CD4-positive, CD25-positive, alpha-beta regulatory T cell (primary cell): ENCODE measurements at regions not wholly inside any gene's neighbourhood (a gene's known extent, or its start where the extent isn't known, plus 50 kb on each side); places are given as distances from the start of the nearest gene placed in this dataset.

Source experiments
- ATAC-seq, 2 donors: fragments of 150-1000 bp; cut with Tn5 transposase; one replicate each; pipeline ENCODE4 v1.10.0; 2021; ENCODE audit warnings: low read depth in 2 of 2, moderate number of reproducible peaks in 2 of 2, moderate library complexity in 1 of 2
- DNase-seq, 3 donors: peaks; one replicate each; pipeline versions ENCODE4 v3.0.0 to v3.0.0-alpha.2; 2012 to 2022; ENCODE audit warnings: mixed read lengths in 1 of 3
- H3K27ac ChIP-seq: one replicate; pipeline ENCODE4 v1.7.0; 2013; ENCODE audit warnings: mild to moderate bottlenecking, low read length; ENCODE audit not compliant: insufficient read depth, poor library complexity, severe bottlenecking
- H3K27me3 ChIP-seq: one replicate; pipeline ENCODE4 v1.7.0; 2013; ENCODE audit warnings: low read length; ENCODE audit not compliant: control insufficient read depth, insufficient read depth
- H3K36me3 ChIP-seq: one replicate; pipeline ENCODE4 v1.7.0; 2013; ENCODE audit warnings: mild to moderate bottlenecking, low read length, moderate library complexity; ENCODE audit not compliant: control insufficient read depth, insufficient read depth
- H3K4me1 ChIP-seq: 2 replicates; pipeline ENCODE4 v1.7.0; 2013; ENCODE audit warnings: mild to moderate bottlenecking, low read length; ENCODE audit not compliant: insufficient read depth, control insufficient read depth, poor library complexity, severe bottlenecking
- H3K4me3 ChIP-seq: one replicate; pipeline ENCODE4 v1.7.0; 2013; ENCODE audit warnings: low read depth, mild to moderate bottlenecking, low read length, moderate library complexity
- H3K9me3 ChIP-seq, 2 experiments: 1 replicate in 1 of 2; 2 replicates in 1 of 2; pipeline ENCODE4 v1.7.0; 2013; ENCODE audit warnings: low read length in 2 of 2, mild to moderate bottlenecking in 1 of 2, moderate library complexity in 1 of 2; ENCODE audit not compliant: control insufficient read depth in 2 of 2
- H3K27ac Mint-ChIP-seq, 3 donors: one replicate each; pipeline ENCODE4 v1.8.0; 2020 to 2022; ENCODE audit warnings: mild to moderate bottlenecking in 3 of 3, mixed read lengths in 3 of 3, moderate library complexity in 2 of 3
- H3K27me3 Mint-ChIP-seq: one replicate; pipeline ENCODE4 v1.8.0; 2022; ENCODE audit warnings: mild to moderate bottlenecking, mixed read lengths
- H3K36me3 Mint-ChIP-seq: one replicate; pipeline ENCODE4 v1.8.0; 2020; ENCODE audit warnings: mixed read lengths
- H3K4me1 Mint-ChIP-seq, 4 donors: one replicate each; pipeline ENCODE4 v1.8.0; 2020 to 2022; ENCODE audit warnings: mixed read lengths in 4 of 4, mild to moderate bottlenecking in 1 of 4
- H3K4me3 Mint-ChIP-seq, 4 donors: one replicate each; pipeline ENCODE4 v1.8.0; 2020 to 2022; ENCODE audit warnings: mild to moderate bottlenecking in 4 of 4, mixed read lengths in 4 of 4, moderate library complexity in 3 of 4
- H3K9me3 Mint-ChIP-seq, 7 donors: one replicate each; pipeline ENCODE4 v1.8.0; 2020 to 2022; ENCODE audit warnings: mixed read lengths in 7 of 7, mild to moderate bottlenecking in 3 of 7, moderate library complexity in 2 of 7

GRCh38 chr2:237256887-237257286 lies 157.1 kb downstream of the COL6A3 start:
- H3K9me3 ChIP-seq, result no peaks in the 10 kb centered on the region
- peaks cover 4% of the 10 kb centered on the region for H3K27me3 ChIP-seq
- no peak for DNase-seq
- H3K4me3 ChIP-seq, result no peak overlapping the region
- Mint-ChIP-seq H3K4me3 (no peak overlapping the region), H3K9me3 (peaks cover 0 to 2% (median 0%) of the 10 kb centered on the region in 7 donors), H3K27me3 (peaks cover 7% of the 10 kb centered on the region), H3K36me3 (no peaks in the 10 kb centered on the region), H3K27ac (no peak overlapping the region), H3K4me1 (no peaks in the 10 kb centered on the region)
- H3K4me1 ChIP-seq, result no peaks in the 10 kb centered on the region
- no peaks in the 10 kb centered on the region for H3K36me3 ChIP-seq
- H3K27ac ChIP-seq, result no peak overlapping the region
- ATAC-seq, result no peak

- Histone ChIP-seq H3K4me1 (no peaks in the 10 kb centered on the region), H3K36me3 (no peaks in the 10 kb centered on the region), H3K4me3 (no peak overlapping the region), H3K9me3 (no peaks in the 10 kb centered on the region), H3K27me3 (peaks cover 4% of the 10 kb centered on the region), H3K27ac (no peak overlapping the region)
- no peak overlapping the region for H3K27ac Mint-ChIP-seq
- H3K27me3 Mint-ChIP-seq, result peaks cover 7% of the 10 kb centered on the region
- H3K4me1 Mint-ChIP-seq, result no peaks in the 10 kb centered on the region
- H3K4me3 Mint-ChIP-seq, result no peak overlapping the region
- no peak for DNase-seq
- peaks cover 0 to 2% (median 0%) of the 10 kb centered on the region in 7 donors for H3K9me3 Mint-ChIP-seq
- ATAC-seq, result no peak
- H3K36me3 Mint-ChIP-seq, result no peaks in the 10 kb centered on the region
Observed at GRCh38 chr2:237257471-237257951, 156.5 kb downstream of the COL6A3 start.

GRCh38 chr2:237258116-237258515 lies 155.8 kb downstream of the COL6A3 start:
- peaks cover 7% of the 10 kb centered on the region for H3K27me3 Mint-ChIP-seq
- ATAC-seq (no peak), DNase-seq (no peak)
- no peak overlapping the region for H3K4me3 Mint-ChIP-seq
- Histone ChIP-seq H3K9me3 (no peaks in the 10 kb centered on the region), H3K27ac (no peak overlapping the region), H3K4me3 (no peak overlapping the region), H3K4me1 (no peaks in the 10 kb centered on the region), H3K27me3 (peaks cover 4% of the 10 kb centered on the region), H3K36me3 (no peaks in the 10 kb centered on the region)
- H3K9me3 Mint-ChIP-seq, result peaks cover 0 to 2% (median 0%) of the 10 kb centered on the region in 7 donors
- no peaks in the 10 kb centered on the region for H3K4me1 Mint-ChIP-seq
- H3K36me3 Mint-ChIP-seq, result no peaks in the 10 kb centered on the region
- H3K27ac Mint-ChIP-seq, result no peak overlapping the region

GRCh38 chr2:237258615-237259014 lies 155.3 kb downstream of the COL6A3 start:
- peaks cover 4% of the 10 kb centered on the region for H3K27me3 ChIP-seq
- ATAC-seq, result no peak
- no peak overlapping the region for H3K4me3 Mint-ChIP-seq
- no peak overlapping the region for H3K4me3 ChIP-seq
- no peaks in the 10 kb centered on the region for H3K4me1 ChIP-seq
- DNase-seq, result no peak
- peaks cover 0 to 2% (median 0%) of the 10 kb centered on the region in 7 donors for H3K9me3 Mint-ChIP-seq
- no peaks in the 10 kb centered on the region for H3K36me3 ChIP-seq
- H3K27ac ChIP-seq, result no peak overlapping the region
- no peaks in the 10 kb centered on the region for H3K36me3 Mint-ChIP-seq
- H3K27me3 Mint-ChIP-seq, result peaks cover 7% of the 10 kb centered on the region
- no peak overlapping the region for H3K27ac Mint-ChIP-seq
- no peaks in the 10 kb centered on the region for H3K4me1 Mint-ChIP-seq
- H3K9me3 ChIP-seq, result no peaks in the 10 kb centered on the region

- Histone ChIP-seq H3K4me3 (no peak overlapping the region), H3K27ac (no peak overlapping the region), H3K9me3 (no peaks in the 10 kb centered on the region), H3K36me3 (no peaks in the 10 kb centered on the region), H3K27me3 (peaks cover 6% of the 10 kb centered on the region), H3K4me1 (no peaks in the 10 kb centered on the region)
- H3K36me3 Mint-ChIP-seq, result no peaks in the 10 kb centered on the region
- peaks cover 7% of the 10 kb centered on the region for H3K27me3 Mint-ChIP-seq
- ATAC-seq (no peak), DNase-seq (no peak)
- no peak overlapping the region for H3K4me3 Mint-ChIP-seq
- no peaks in the 10 kb centered on the region for H3K4me1 Mint-ChIP-seq
- H3K27ac Mint-ChIP-seq, result no peak overlapping the region
- H3K9me3 Mint-ChIP-seq, result peaks cover 0 to 2% (median 0%) of the 10 kb centered on the region in 7 donors
Observed at GRCh38 chr2:237259201-237259600, 154.8 kb downstream of the COL6A3 start.

- H3K27me3 ChIP-seq, result peaks cover 9% of the 10 kb centered on the region
- Mint-ChIP-seq H3K36me3 (no peaks in the 10 kb centered on the region), H3K27ac (no peak overlapping the region), H3K27me3 (peaks cover 7% of the 10 kb centered on the region), H3K4me3 (no peak overlapping the region), H3K4me1 (no peaks in the 10 kb centered on the region), H3K9me3 (peaks cover 0 to 2% (median 0%) of the 10 kb centered on the region in 7 donors)
- no peak for DNase-seq
- no peaks in the 10 kb centered on the region for H3K36me3 ChIP-seq
- no peaks in the 10 kb centered on the region for H3K4me1 ChIP-seq
- no peak overlapping the region for H3K27ac ChIP-seq
- H3K9me3 ChIP-seq, result no peaks in the 10 kb centered on the region
- ATAC-seq, result no peak
- H3K4me3 ChIP-seq, result no peak overlapping the region
Observed at GRCh38 chr2:237260039-237260620, 153.8 kb downstream of the COL6A3 start.

GRCh38 chr2:237260686-237261085 lies 153.3 kb downstream of the COL6A3 start:
- Mint-ChIP-seq H3K9me3 (peaks cover 0 to 2% (median 0%) of the 10 kb centered on the region in 7 donors), H3K4me3 (no peak overlapping the region), H3K4me1 (no peaks in the 10 kb centered on the region), H3K36me3 (no peaks in the 10 kb centered on the region), H3K27ac (no peak overlapping the region), H3K27me3 (peaks cover 7% of the 10 kb centered on the region)
- H3K27me3 ChIP-seq, result peaks cover 9% of the 10 kb centered on the region
- ATAC-seq (no peak), DNase-seq (no peak)
- H3K27ac ChIP-seq, result no peak overlapping the region
- no peaks in the 10 kb centered on the region for H3K36me3 ChIP-seq
- H3K4me3 ChIP-seq, result no peak overlapping the region
- no peaks in the 10 kb centered on the region for H3K4me1 ChIP-seq
- no peaks in the 10 kb centered on the region for H3K9me3 ChIP-seq

GRCh38 chr2:237261327-237261726 lies 152.6 kb downstream of the COL6A3 start:
- H3K36me3 Mint-ChIP-seq, result no peaks in the 10 kb centered on the region
- DNase-seq (no peak), ATAC-seq (no peak)
- peaks cover 0 to 2% (median 0%) of the 10 kb centered on the region in 7 donors for H3K9me3 Mint-ChIP-seq
- no peak overlapping the region for H3K27ac Mint-ChIP-seq
- no peak overlapping the region for H3K4me3 ChIP-seq
- no peaks in the 10 kb centered on the region for H3K4me1 ChIP-seq
- peaks cover 9% of the 10 kb centered on the region for H3K27me3 ChIP-seq
- H3K27ac ChIP-seq, result no peak overlapping the region
- no peak overlapping the region for H3K4me3 Mint-ChIP-seq
- H3K9me3 ChIP-seq, result no peaks in the 10 kb centered on the region
- H3K4me1 Mint-ChIP-seq, result no peaks in the 10 kb centered on the region
- no peaks in the 10 kb centered on the region for H3K36me3 ChIP-seq
- H3K27me3 Mint-ChIP-seq, result peaks cover 7% of the 10 kb centered on the region
